PC-9 (cell line): ENCODE measurements at regions not wholly inside any gene's neighbourhood (a gene's known extent, or its start where the extent isn't known, plus 50 kb on each side); places are given as distances from the start of the nearest gene placed in this dataset.

Source experiments
- BruUV-seq: library from RNA; stranded (reverse); fragments of 400-500 nt; replicated peaks from 2 replicates; lab custom pipeline; 2021; lab: Mats Ljungman, UMichigan
- CTCF ChIA-PET: fragments of 300-600 bp; sonication (Branson Sonifier 250); formaldehyde crosslinking; loops from one replicate; lab custom pipeline; 2022; ENCODE audit warnings: antibody characterized with exemption; lab: Charles Lee
- POLR2A ChIA-PET: fragments of 300-600 bp; sonication (Branson Sonifier 250); formaldehyde crosslinking; loops from one replicate; lab custom pipeline; 2022; ENCODE audit warnings: antibody characterized with exemption; ENCODE audit not compliant: unreplicated experiment; lab: Charles Lee
- DNase-seq, 2 experiments: peaks; one replicate each; pipeline versions ENCODE4 v3.0.0 to v3.0.0-alpha.2; 2015 to 2022; ENCODE audit warnings: mixed read lengths in 1 of 2
- H2AFZ ChIP-seq: fragments of 200-600 bp; sonication (generic); 2 replicates; pipeline ENCODE4 v1.8.1; 2017; ENCODE audit warnings: antibody characterized with exemption
- H3F3A ChIP-seq: fragments of 200-600 bp; sonication (generic); 2 replicates; pipeline ENCODE4 v1.8.1; 2017; ENCODE audit warnings: antibody characterized with exemption, mild to moderate bottlenecking, low read depth; ENCODE audit not compliant: insufficient read depth
- H3K27ac ChIP-seq: fragments of 200-600 bp; sonication (generic); 2 replicates; pipeline ENCODE4 v1.6.1; 2016; ENCODE audit warnings: mixed run types
- H3K27me3 ChIP-seq: fragments of 200-600 bp; sonication (generic); 2 replicates; pipeline ENCODE4 v1.6.1; 2016; ENCODE audit warnings: low read depth, mixed run types; ENCODE audit not compliant: insufficient read depth
- H3K36me3 ChIP-seq: fragments of 200-600 bp; sonication (generic); 2 replicates; pipeline ENCODE4 v1.6.1; 2016; ENCODE audit warnings: low read depth, mixed run types
- H3K4me1 ChIP-seq: fragments of 200-600 bp; sonication (generic); replicated peaks from 2 replicates; pipeline ENCODE4 v1.6.1; 2016; ENCODE audit warnings: mixed run types; ENCODE audit not compliant: insufficient read depth
- H3K4me2 ChIP-seq: fragments of 200-600 bp; sonication (generic); 2 replicates; pipeline ENCODE4 v1.6.1; 2017; ENCODE audit warnings: mixed run types
- H3K4me3 ChIP-seq: fragments of 200-600 bp; sonication (generic); 2 replicates; pipeline ENCODE4 v1.6.1; 2016; ENCODE audit warnings: mixed run types
- H3K79me2 ChIP-seq: fragments of 200-600 bp; sonication (generic); 2 replicates; pipeline ENCODE4 v1.6.1; 2017; ENCODE audit warnings: low read depth, mixed run types
- H3K9me2 ChIP-seq: fragments of 200-600 bp; sonication (generic); 2 replicates; pipeline ENCODE4 v1.8.1; 2017; ENCODE audit warnings: mild to moderate bottlenecking; ENCODE audit not compliant: insufficient read depth
- H3K9me3 ChIP-seq: fragments of 200-600 bp; sonication (generic); 2 replicates; pipeline ENCODE4 v1.8.1; 2016; ENCODE audit warnings: low read depth; ENCODE audit not compliant: insufficient read depth
- H4K20me1 ChIP-seq: fragments of 200-600 bp; sonication (generic); 2 replicates; pipeline ENCODE4 v1.8.1; 2017; ENCODE audit not compliant: insufficient read depth
- CTCF ChIP-seq: fragments of 200-600 bp; sonication (generic); conservative IDR thresholded peaks from 2 replicates; pipeline ENCODE4 v1.6.1; 2017; ENCODE audit warnings: mixed run types, antibody characterized with exemption, mild to moderate bottlenecking, moderate library complexity
- EZH2 ChIP-seq: fragments of 200-600 bp; sonication (generic); IDR thresholded peaks from 2 replicates; pipeline ENCODE4 v1.8.0; 2017; ENCODE audit warnings: antibody characterized with exemption, low read depth
- intact Hi-C: fragments of 100-400 bp; cut with micrococcal nuclease; formaldehyde crosslinking; loops from one replicate; pipeline ENCODE4 v1.10.0; 2022; ENCODE audit not compliant: unreplicated experiment

DNA sequence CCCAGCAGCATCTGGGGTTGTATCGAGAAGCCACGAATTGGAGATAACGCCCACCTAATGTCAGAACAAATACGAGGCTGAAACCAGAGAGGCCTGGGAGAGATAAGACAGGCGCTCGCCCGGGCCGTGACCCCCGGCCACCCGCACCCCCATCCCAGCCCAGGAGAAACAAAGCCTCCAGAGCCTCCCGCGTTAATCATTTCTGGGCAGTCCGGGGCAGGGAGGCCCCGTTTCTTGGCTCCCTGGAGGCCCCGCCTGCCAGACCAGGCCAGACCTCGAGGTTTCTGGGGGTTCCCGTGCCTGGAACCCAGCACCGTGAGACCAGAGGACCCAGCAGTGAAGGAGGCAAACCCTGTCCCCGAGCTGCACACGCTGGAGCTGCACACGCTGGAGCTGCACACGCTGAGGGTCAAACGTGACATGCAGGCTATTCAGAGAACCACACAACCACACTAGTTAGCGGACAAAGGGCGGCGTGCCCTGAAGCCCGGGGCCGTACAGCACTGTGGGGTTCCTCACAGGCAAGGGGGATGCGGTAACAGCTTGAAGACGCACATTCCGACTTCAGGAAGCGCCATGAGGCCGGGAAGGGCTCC lies 53.4 kb downstream of the FOXL3 start:
- intact Hi-C loops, result no loop called here
- no TSS peak for BruUV-seq
- Histone ChIP-seq H3K36me3 (no peaks in the 10 kb centered on the region), H3K9me2 (no peaks in the 10 kb centered on the region), H3K27me3 (peaks cover 93% of the 10 kb centered on the region), H3K4me1 (no peaks in the 10 kb centered on the region), H4K20me1 (peaks cover 11% of the 10 kb centered on the region; the same call in 1 of the 2 replicates), H3K4me2 (no peak overlapping the region), H2AFZ (no peak overlapping the region), H3K4me3 (no peak overlapping the region), H3K9me3 (no peaks in the 10 kb centered on the region), H3F3A (no peaks in the 10 kb centered on the region), H3K27ac (no peak overlapping the region), H3K79me2 (no peaks in the 10 kb centered on the region)
- no peak for TF ChIP-seq EZH2
- TF ChIP-seq CTCF, result no peak
- no peak for DNase-seq
- CTCF ChIA-PET, result no interaction called here
- POLR2A ChIA-PET, result no interaction called here

DNA sequence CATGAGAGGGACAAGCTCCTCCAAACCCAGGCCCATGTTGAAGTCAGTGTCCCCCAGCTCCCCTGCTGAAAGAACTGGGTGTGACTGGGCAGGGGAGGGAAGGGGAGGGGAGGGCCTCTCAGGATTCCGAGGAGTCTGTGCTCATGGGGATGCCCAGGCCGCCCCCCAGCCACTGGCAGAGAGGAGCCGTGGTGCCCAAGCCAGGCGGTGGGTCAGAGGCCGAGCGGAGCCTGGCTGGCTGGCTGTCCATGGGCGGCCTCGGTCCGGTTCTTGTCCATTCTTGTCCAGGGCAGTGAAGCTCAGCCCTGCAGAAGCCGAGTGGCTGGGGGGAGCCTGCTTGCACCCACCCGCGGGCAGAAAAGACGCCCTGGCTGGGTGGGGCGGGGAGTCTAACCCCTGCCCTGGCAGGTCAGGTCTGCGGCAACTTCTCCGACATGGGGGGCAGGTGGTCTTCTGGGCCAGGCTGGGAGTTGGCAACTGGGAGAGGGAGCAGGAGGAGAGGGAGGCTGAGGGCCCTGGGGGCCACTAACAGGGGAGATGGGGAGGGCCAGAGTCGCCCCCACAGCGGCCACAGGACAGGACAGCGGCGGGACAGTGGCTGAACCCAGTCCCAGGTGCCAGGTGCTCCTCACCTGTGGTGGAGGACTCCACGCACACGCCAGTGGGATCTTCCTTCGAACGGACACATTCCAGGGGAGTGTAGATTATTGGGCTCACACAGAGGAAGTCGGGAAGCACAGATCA lies 54.1 kb downstream of the FOXL3 start:
- Histone ChIP-seq H3K27ac (no peak overlapping the region), H3K27me3 (peaks cover 93% of the 10 kb centered on the region), H3K36me3 (no peaks in the 10 kb centered on the region), H3K4me2 (no peak overlapping the region), H3K4me3 (no peak overlapping the region), H3K9me3 (no peaks in the 10 kb centered on the region), H3K9me2 (no peaks in the 10 kb centered on the region), H3K4me1 (no peaks in the 10 kb centered on the region), H3F3A (no peaks in the 10 kb centered on the region), H3K79me2 (no peaks in the 10 kb centered on the region), H4K20me1 (peaks cover 6% of the 10 kb centered on the region; the same call in 1 of the 2 replicates), H2AFZ (no peak overlapping the region)
- ChIA-PET CTCF (no interaction called here), POLR2A (interaction anchor here (0.5 kb wide), 1 partner anchor 276 kb away, joined by 3 read pairs; no protein-coding TSS in a partner anchor)
- TF ChIP-seq EZH2 (no peak), CTCF (no peak)
- no TSS peak for BruUV-seq
- intact Hi-C loops, result no loop called here
- DNase-seq, result no peak

- ChIA-PET POLR2A (interaction anchor here (0.5 kb wide), 1 partner anchor 275 kb away, joined by 3 read pairs; no protein-coding TSS in a partner anchor), CTCF (no interaction called here)
Observed at GRCh38 chr7:344608-344994, 54.6 kb downstream of the FOXL3 start.

More at GRCh38 chr7:344608-344994, 54.6 kb downstream of the FOXL3 start:
- no peak overlapping the region for H3K27ac ChIP-seq
- H3K36me3 ChIP-seq, result no peaks in the 10 kb centered on the region
- H3K9me2 ChIP-seq, result no peaks in the 10 kb centered on the region
- H3K9me3 ChIP-seq, result no peaks in the 10 kb centered on the region
- no peak for TF ChIP-seq EZH2
- TF ChIP-seq CTCF, result no peak
- H3K79me2 ChIP-seq, result no peaks in the 10 kb centered on the region
- peaks cover 93% of the 10 kb centered on the region for H3K27me3 ChIP-seq
- no peak overlapping the region for H3K4me2 ChIP-seq
- intact Hi-C loops, result no loop called here
- no TSS peak for BruUV-seq
- H2AFZ ChIP-seq, result no peak overlapping the region
- no peaks in the 10 kb centered on the region for H3F3A ChIP-seq
- no peak overlapping the region for H3K4me3 ChIP-seq
- 0 out of 2 replicates have a peak, but pooled peaks cover 4% of the 10 kb centered on the region for H4K20me1 ChIP-seq
- no peak for DNase-seq
- H3K4me1 ChIP-seq, result no peaks in the 10 kb centered on the region
